ENCODE measurements at regions not wholly inside any gene's neighbourhood (a gene's known extent, or its start where the extent isn't known, plus 50 kb on each side); places are given as distances from the start of the nearest gene placed in this dataset.

GRCh38 chr15:52844823-52845222 is 54.7 kb upstream of the ONECUT1 start:
- no peak overlapping the region for H3K27ac ChIP-seq (ENCODE audit: low read depth in 2 of 2, low read length in 1 of 2)
- H3K4me3 ChIP-seq (ENCODE audit: low read depth in 1 of 2, low read length in 2 of 2): no peak overlapping the region
- WGBS, 2 donors: 68 to 72% methylated on average over 5 of the region's 5 CpGs
- no peaks in the 10 kb centered on the region for H3K4me1 ChIP-seq (ENCODE audit: control insufficient read depth in 2 of 2, insufficient read depth in 2 of 2, low read length in 1 of 2)
- no peaks in the 10 kb centered on the region for H3K9me3 ChIP-seq (ENCODE audit: control insufficient read depth in 2 of 2, insufficient read depth in 1 of 2, low read depth in 1 of 2, low read length in 1 of 2)
- no peaks in the 10 kb centered on the region for H3K27me3 ChIP-seq (ENCODE audit: control insufficient read depth in 1 of 2, insufficient read depth in 2 of 2, low read length in 2 of 2)
- H3K36me3 ChIP-seq (ENCODE audit: control insufficient read depth in 2 of 2, insufficient read depth in 2 of 2, low read length in 1 of 2): no peaks in the 10 kb centered on the region

Measured in esophagus (tissue), 2 donors.